ENCODE measurements at regions not wholly inside any gene's neighbourhood (a gene's known extent, or its start where the extent isn't known, plus 50 kb on each side); places are given as distances from the start of the nearest gene placed in this dataset.

DNA sequence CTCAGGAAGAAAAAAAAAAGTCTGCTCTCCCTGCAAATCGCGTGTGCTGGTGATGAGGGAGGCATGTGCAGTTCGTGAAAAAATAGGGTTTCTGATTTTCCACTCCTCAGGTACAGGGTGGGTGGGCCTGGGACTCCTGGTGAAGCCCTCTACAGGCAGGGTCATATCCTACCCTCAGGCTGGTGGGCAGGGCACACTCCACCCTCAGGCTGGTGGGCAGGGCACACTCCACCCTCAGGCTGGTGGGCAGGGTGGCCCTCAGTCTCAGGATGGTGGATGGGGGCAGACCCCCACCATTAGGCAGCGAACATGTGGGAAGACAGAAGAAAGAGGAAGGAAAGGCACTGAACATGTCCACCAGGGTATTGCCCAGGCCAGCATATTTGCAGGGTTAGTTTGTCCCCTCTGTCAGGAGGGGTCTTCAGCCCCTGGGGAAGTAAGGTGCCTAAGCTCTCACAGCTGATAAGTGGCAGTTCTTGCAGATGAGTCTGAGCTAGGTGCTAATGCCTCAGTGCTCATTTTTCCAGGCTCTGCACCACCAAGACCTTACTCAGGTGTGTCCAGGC, 95.2 kb upstream of the RAB6C start:
- no peaks in the 10 kb centered on the region for H3K9me3 ChIP-seq (ENCODE audit: control insufficient read depth in 2 of 2, insufficient read depth in 1 of 2, low read depth in 1 of 2, low read length in 1 of 2)
- H3K4me3 ChIP-seq (ENCODE audit: low read depth in 1 of 2, low read length in 2 of 2) = no peak overlapping the region
- no peak overlapping the region for H3K27ac ChIP-seq (ENCODE audit: low read depth in 2 of 2, low read length in 1 of 2)
- H3K36me3 ChIP-seq (ENCODE audit: control insufficient read depth in 2 of 2, insufficient read depth in 2 of 2, low read length in 1 of 2) = no peaks in the 10 kb centered on the region
- 76 to 93% methylated on average over 4 of the region's 4 CpGs for WGBS, 2 donors
- H3K4me1 ChIP-seq (ENCODE audit: control insufficient read depth in 2 of 2, insufficient read depth in 2 of 2, low read length in 1 of 2) = no peaks in the 10 kb centered on the region
- no peaks in the 10 kb centered on the region for H3K27me3 ChIP-seq (ENCODE audit: control insufficient read depth in 1 of 2, insufficient read depth in 2 of 2, low read length in 2 of 2)

DNA sequence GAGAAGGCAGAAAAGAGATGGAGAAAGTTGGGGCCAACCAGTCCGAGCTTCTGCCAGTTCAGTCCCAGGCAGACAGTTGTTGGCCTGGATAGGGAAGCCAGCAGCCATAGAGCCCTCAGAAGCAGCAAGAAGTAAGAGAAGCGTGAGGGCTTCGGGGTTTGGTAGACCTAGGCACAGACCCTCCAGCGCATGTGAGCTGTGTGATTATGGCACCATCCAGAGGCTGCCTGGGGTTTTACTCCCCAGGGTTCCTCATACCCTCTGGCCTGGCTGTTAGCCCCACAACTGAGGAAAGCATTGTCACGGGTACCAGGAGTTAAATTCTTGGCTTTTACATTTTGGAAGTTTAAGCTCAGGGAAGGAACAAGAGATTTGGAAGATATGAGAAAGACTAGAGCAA, 93.7 kb upstream of the RAB6C start:
- H3K9me3 ChIP-seq (ENCODE audit: control insufficient read depth in 2 of 2, insufficient read depth in 1 of 2, low read depth in 1 of 2, low read length in 1 of 2) = no peaks in the 10 kb centered on the region
- no peaks in the 10 kb centered on the region for H3K36me3 ChIP-seq (ENCODE audit: control insufficient read depth in 2 of 2, insufficient read depth in 2 of 2, low read length in 1 of 2)
- H3K27me3 ChIP-seq (ENCODE audit: control insufficient read depth in 1 of 2, insufficient read depth in 2 of 2, low read length in 2 of 2) = no peaks in the 10 kb centered on the region
- H3K4me1 ChIP-seq (ENCODE audit: control insufficient read depth in 2 of 2, insufficient read depth in 2 of 2, low read length in 1 of 2) = no peaks in the 10 kb centered on the region
- no peak overlapping the region for H3K4me3 ChIP-seq (ENCODE audit: low read depth in 1 of 2, low read length in 2 of 2)
- WGBS, 2 donors = 33 to 39% methylated on average over 5 of the region's 5 CpGs
- no peak overlapping the region for H3K27ac ChIP-seq (ENCODE audit: low read depth in 2 of 2, low read length in 1 of 2)

DNA sequence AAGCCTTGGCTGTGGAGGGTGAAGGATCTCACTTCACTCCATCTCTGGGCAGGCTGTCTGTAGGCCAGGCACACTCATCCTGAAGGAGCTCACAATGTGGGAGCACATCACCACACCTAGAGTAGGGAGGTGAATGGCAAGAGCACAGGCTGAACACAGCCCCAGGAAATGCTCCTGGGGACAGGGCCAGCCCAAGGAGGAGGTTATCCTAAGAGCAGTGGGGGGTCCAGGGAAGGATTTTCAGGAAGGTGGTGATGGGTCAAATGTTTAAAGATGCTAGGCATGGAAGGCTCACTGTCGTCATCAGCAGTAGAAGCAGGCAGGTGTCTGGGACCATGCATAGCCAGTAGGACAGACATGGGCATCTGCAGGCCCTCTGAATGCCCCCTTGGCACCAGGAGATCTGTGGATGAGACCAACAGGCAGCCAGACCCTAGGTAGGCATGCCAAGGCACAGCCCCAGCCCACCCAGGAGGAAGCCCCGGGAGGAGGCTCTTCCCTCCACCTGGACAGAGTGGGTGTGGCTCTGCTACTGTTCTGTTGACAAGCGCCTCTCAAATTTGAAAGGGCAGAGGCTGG, 91.7 kb upstream of the RAB6C start:
- H3K4me3 ChIP-seq (ENCODE audit: low read depth in 1 of 2, low read length in 2 of 2) = no peak overlapping the region
- H3K36me3 ChIP-seq (ENCODE audit: control insufficient read depth in 2 of 2, insufficient read depth in 2 of 2, low read length in 1 of 2) = no peaks in the 10 kb centered on the region
- H3K27ac ChIP-seq (ENCODE audit: low read depth in 2 of 2, low read length in 1 of 2) = no peak overlapping the region
- H3K9me3 ChIP-seq (ENCODE audit: control insufficient read depth in 2 of 2, insufficient read depth in 1 of 2, low read depth in 1 of 2, low read length in 1 of 2) = no peaks in the 10 kb centered on the region
- H3K4me1 ChIP-seq (ENCODE audit: control insufficient read depth in 2 of 2, insufficient read depth in 2 of 2, low read length in 1 of 2) = no peaks in the 10 kb centered on the region
- 61 to 74% methylated on average over 3 of the region's 3 CpGs for WGBS, 2 donors
- H3K27me3 ChIP-seq (ENCODE audit: control insufficient read depth in 1 of 2, insufficient read depth in 2 of 2, low read length in 2 of 2) = no peaks in the 10 kb centered on the region

DNA sequence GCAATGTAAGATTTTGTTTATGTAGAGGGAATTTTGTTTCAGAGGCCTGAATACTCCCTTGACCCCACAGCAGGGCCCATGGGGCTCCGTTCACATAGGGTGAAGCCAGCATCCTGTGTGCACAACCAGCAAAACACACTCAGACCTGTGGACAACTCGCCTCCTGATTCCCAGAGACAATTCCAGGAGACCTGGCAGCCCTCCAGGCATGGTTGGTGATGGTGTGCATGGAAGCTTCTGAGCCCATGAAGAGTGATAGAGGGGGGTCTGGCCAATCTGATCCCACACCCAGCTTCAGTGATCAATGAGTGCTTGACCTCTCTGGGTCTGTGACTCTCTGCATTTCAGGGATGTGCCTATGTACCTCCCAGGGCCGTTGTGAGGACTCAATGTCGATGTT, 91.0 kb upstream of the RAB6C start:
- Histone ChIP-seq H3K9me3 (ENCODE audit: control insufficient read depth in 2 of 2, insufficient read depth in 1 of 2, low read depth in 1 of 2, low read length in 1 of 2) (no peaks in the 10 kb centered on the region), H3K27ac (ENCODE audit: low read depth in 2 of 2, low read length in 1 of 2) (no peak overlapping the region), H3K4me3 (ENCODE audit: low read depth in 1 of 2, low read length in 2 of 2) (no peak overlapping the region), H3K27me3 (ENCODE audit: control insufficient read depth in 1 of 2, insufficient read depth in 2 of 2, low read length in 2 of 2) (no peaks in the 10 kb centered on the region), H3K4me1 (ENCODE audit: control insufficient read depth in 2 of 2, insufficient read depth in 2 of 2, low read length in 1 of 2) (no peaks in the 10 kb centered on the region), H3K36me3 (ENCODE audit: control insufficient read depth in 2 of 2, insufficient read depth in 2 of 2, low read length in 1 of 2) (no peaks in the 10 kb centered on the region)
- WGBS, 2 donors = 78% methylated on average over 4 of the region's 4 CpGs

DNA sequence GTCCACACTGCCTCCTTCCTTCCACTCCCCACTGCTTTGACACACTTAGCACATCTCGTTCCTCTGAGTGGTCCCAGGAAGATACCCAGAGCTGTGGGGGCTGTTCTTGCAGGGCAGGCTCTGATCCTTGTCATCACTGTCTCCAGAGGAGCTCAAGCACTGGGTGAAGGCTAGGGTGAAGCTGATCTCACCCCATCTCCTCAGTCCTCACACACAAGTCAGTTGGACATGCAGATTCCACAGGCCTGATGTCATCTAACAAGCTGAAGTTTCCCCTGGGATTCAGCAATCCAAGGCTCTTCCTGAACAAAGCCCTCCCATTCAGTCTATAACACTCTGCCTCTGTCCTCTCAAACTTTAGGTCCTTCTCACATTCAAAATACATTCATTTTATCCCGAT, 90.6 kb upstream of the RAB6C start:
- no peaks in the 10 kb centered on the region for H3K36me3 ChIP-seq (ENCODE audit: control insufficient read depth in 2 of 2, insufficient read depth in 2 of 2, low read length in 1 of 2)
- H3K27ac ChIP-seq (ENCODE audit: low read depth in 2 of 2, low read length in 1 of 2) = no peak overlapping the region
- H3K4me3 ChIP-seq (ENCODE audit: low read depth in 1 of 2, low read length in 2 of 2) = no peak overlapping the region
- no peaks in the 10 kb centered on the region for H3K27me3 ChIP-seq (ENCODE audit: control insufficient read depth in 1 of 2, insufficient read depth in 2 of 2, low read length in 2 of 2)
- H3K9me3 ChIP-seq (ENCODE audit: control insufficient read depth in 2 of 2, insufficient read depth in 1 of 2, low read depth in 1 of 2, low read length in 1 of 2) = no peaks in the 10 kb centered on the region
- no peaks in the 10 kb centered on the region for H3K4me1 ChIP-seq (ENCODE audit: control insufficient read depth in 2 of 2, insufficient read depth in 2 of 2, low read length in 1 of 2)
- 72 to 81% methylated on average over 2 of the region's 2 CpGs for WGBS, 2 donors

DNA sequence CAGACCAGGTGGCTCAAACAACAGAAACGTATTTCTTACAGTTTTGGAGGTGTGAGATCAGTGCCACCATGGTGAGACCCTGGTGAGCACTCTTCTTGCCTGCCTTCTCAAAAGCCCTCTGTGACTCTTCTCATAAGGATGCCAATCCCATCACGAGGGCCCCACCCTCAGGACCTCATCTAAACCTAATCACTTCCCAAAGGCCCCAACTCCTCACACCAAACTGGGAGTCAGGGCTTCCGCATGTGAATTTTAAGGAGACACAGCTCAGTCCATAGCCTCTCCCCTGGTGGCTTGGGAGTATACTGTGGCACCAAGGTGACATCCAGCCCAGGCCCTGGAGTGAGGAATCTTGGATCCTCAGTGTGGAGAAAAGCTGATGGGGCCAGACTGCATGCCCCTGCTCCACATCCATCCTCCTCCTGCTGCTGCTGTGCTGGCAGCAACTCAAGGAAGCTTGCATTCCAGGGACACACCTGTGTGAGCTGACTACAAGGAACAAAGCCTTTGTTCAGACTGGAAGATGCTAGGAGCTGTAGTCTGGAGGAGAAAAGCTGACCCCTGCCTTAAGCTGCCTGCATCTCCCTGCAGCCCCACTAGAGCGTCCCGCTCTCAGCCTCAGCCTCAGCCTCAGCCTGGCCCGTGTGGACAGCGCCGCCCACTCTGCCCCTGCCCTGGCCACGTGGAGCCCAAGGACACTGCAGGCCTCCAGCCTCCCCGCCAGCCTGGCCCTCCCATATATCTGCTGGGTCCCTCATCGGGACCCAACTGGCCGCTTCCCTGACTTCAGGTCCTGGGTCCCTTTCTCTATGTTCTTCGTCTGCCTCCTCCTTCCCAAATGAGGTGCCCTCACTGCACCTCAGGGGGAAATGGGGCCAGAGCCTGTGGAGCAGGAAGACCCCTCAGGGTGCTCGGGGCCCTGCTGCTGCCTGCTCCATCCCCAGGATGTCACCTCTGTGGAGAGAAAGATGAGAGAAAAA, 87.8 kb upstream of the RAB6C start:
- Histone ChIP-seq H3K9me3 (ENCODE audit: control insufficient read depth in 2 of 2, insufficient read depth in 1 of 2, low read depth in 1 of 2, low read length in 1 of 2) (peaks cover 0 to 2% of the 10 kb centered on the region in 2 donors), H3K27me3 (ENCODE audit: control insufficient read depth in 1 of 2, insufficient read depth in 2 of 2, low read length in 2 of 2) (no peaks in the 10 kb centered on the region), H3K4me3 (ENCODE audit: low read depth in 1 of 2, low read length in 2 of 2) (no peak overlapping the region), H3K27ac (ENCODE audit: low read depth in 2 of 2, low read length in 1 of 2) (no peak overlapping the region), H3K4me1 (ENCODE audit: control insufficient read depth in 2 of 2, insufficient read depth in 2 of 2, low read length in 1 of 2) (no peaks in the 10 kb centered on the region), H3K36me3 (ENCODE audit: control insufficient read depth in 2 of 2, insufficient read depth in 2 of 2, low read length in 1 of 2) (no peaks in the 10 kb centered on the region)
- 71 to 72% methylated on average over 14 of the region's 14 CpGs for WGBS, 2 donors

DNA sequence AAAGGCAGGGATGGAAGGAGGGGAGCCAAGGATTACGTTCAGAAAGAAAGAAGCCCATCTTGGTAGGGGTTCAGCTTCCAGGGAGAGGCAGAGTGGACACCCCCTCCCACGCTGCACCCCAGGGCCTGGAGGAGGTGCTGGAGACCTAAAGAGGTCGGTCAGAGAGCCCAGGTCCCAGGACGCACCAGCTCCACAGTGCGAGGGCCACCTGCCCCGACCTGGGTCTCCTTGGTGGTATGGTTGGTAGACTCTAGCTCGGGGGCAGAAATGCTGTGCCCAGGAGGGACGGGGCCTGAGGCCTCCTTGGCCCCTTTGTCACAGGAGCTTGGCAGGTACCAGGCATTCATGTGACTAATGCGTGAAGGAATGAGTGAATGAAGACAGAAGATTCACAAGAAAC, 87.1 kb upstream of the RAB6C start:
- Histone ChIP-seq H3K36me3 (ENCODE audit: control insufficient read depth in 2 of 2, insufficient read depth in 2 of 2, low read length in 1 of 2) (no peaks in the 10 kb centered on the region), H3K4me1 (ENCODE audit: control insufficient read depth in 2 of 2, insufficient read depth in 2 of 2, low read length in 1 of 2) (no peaks in the 10 kb centered on the region), H3K9me3 (ENCODE audit: control insufficient read depth in 2 of 2, insufficient read depth in 1 of 2, low read depth in 1 of 2, low read length in 1 of 2) (peaks cover 0 to 3% of the 10 kb centered on the region in 2 donors), H3K27ac (ENCODE audit: low read depth in 2 of 2, low read length in 1 of 2) (no peak overlapping the region), H3K27me3 (ENCODE audit: control insufficient read depth in 1 of 2, insufficient read depth in 2 of 2, low read length in 2 of 2) (no peaks in the 10 kb centered on the region), H3K4me3 (ENCODE audit: low read depth in 1 of 2, low read length in 2 of 2) (no peak overlapping the region)
- WGBS, 2 donors = 84 to 87% methylated on average over 9 of the region's 9 CpGs

DNA sequence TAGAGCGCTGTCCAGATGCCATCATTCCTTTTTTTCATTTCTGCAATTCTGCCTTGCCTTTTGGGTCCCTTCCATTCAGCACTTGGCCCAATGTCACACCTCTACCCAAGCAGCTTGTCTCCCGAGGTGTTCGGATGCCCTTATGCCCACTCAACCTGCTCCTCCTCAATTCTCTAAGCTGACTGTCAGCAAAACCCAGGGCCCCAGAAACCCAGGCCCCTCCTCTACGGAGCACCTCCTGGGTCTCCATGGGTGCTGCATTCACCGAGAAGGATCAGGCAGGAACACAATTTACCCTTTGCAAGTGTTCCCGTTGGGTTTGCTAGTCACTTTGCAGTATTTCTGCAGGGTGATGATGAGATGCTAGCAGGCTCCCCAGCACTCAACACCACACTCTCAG, 86.7 kb upstream of the RAB6C start:
- WGBS, 2 donors = 93 to 94% methylated on average over 6 of the region's 6 CpGs
- no peak overlapping the region for H3K4me3 ChIP-seq (ENCODE audit: low read depth in 1 of 2, low read length in 2 of 2)
- H3K27ac ChIP-seq (ENCODE audit: low read depth in 2 of 2, low read length in 1 of 2) = no peak overlapping the region

DNA sequence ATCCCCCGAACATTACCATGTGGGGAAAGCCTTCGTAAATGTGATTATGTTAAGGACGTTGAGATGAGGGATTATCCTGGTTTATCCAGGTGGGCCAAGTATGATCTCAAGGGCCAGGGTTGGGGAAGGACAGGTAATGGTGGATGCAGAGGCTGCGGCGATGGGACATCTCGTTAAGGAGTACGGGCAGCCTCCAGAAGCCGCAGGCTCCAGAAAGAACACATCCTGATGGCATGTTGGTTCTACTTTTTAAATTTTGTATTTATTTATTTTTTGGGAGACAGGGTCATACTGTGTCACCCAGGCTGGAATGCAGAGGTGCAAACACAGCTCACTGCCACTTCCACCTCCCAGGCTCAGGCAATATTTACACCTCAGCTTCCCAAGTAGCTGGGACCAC, 86.2 kb upstream of the RAB6C start:
- Histone ChIP-seq H3K36me3 (ENCODE audit: control insufficient read depth in 2 of 2, insufficient read depth in 2 of 2, low read length in 1 of 2) (no peaks in the 10 kb centered on the region), H3K9me3 (ENCODE audit: control insufficient read depth in 2 of 2, insufficient read depth in 1 of 2, low read depth in 1 of 2, low read length in 1 of 2) (peaks cover 0 to 3% of the 10 kb centered on the region in 2 donors), H3K27ac (ENCODE audit: low read depth in 2 of 2, low read length in 1 of 2) (no peak overlapping the region), H3K4me1 (ENCODE audit: control insufficient read depth in 2 of 2, insufficient read depth in 2 of 2, low read length in 1 of 2) (no peaks in the 10 kb centered on the region), H3K27me3 (ENCODE audit: control insufficient read depth in 1 of 2, insufficient read depth in 2 of 2, low read length in 2 of 2) (no peaks in the 10 kb centered on the region), H3K4me3 (ENCODE audit: low read depth in 1 of 2, low read length in 2 of 2) (no peak overlapping the region)
- 80 to 82% methylated on average over 8 of the region's 8 CpGs for WGBS, 2 donors

More for the DNA sequence above, 86.7 kb upstream of the RAB6C start:
- H3K9me3 ChIP-seq (ENCODE audit: control insufficient read depth in 2 of 2, insufficient read depth in 1 of 2, low read depth in 1 of 2, low read length in 1 of 2) = peaks cover 0 to 3% of the 10 kb centered on the region in 2 donors
- H3K27me3 ChIP-seq (ENCODE audit: control insufficient read depth in 1 of 2, insufficient read depth in 2 of 2, low read length in 2 of 2) = no peaks in the 10 kb centered on the region
- H3K4me1 ChIP-seq (ENCODE audit: control insufficient read depth in 2 of 2, insufficient read depth in 2 of 2, low read length in 1 of 2) = no peaks in the 10 kb centered on the region
- no peaks in the 10 kb centered on the region for H3K36me3 ChIP-seq (ENCODE audit: control insufficient read depth in 2 of 2, insufficient read depth in 2 of 2, low read length in 1 of 2)
